Forelimb muscle (tissue), 1 donor: ENCODE measurements at regions not wholly inside any gene's neighbourhood (a gene's known extent, or its start where the extent isn't known, plus 50 kb on each side); places are given as distances from the start of the nearest gene placed in this dataset.

Experiments
- DNase-seq: peaks from one replicate; pipeline ENCODE4 v3.0.0-alpha.2; 2013; ENCODE audit warnings: low read depth

DNA sequence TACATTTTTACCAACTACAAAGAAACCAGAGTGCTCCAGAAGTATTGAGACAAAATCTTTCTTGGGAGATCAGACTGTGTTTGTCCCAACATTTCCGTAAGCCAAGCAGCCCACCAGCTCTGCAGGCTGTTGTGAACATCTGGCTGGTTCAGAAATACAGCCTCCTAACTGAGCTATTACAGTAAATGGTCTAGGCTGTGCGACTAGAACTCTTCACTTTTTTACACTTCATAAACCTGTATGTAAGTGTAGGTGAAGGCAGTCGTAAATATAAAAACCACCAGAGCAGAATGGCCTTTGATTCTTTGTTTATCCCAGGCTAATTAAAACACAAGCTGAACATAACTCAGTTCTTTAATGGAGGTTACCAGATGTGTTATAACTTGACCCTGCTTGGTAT, 235.3 kb downstream of the ARRDC4 start:
- no peak for DNase-seq

DNA sequence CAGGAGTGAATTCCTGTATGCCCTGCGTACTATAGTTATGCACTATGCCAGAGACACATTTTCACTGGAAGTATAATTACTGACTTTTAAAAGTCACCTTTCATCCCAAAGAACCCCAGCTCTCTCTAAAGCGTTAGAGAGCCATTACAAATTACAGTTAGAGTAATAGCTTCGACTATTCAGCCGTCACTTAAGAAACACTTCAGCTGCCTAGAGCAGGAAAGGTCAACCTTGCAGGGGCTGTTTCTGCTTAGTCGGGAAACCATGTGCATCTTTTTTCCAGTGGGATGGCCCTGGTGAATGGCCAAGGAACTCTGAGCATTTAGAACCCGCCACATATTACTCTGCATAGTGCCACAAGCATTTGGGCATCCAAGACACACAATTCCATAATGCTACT, 235.9 kb downstream of the ARRDC4 start:
- DNase-seq: no peak

DNA sequence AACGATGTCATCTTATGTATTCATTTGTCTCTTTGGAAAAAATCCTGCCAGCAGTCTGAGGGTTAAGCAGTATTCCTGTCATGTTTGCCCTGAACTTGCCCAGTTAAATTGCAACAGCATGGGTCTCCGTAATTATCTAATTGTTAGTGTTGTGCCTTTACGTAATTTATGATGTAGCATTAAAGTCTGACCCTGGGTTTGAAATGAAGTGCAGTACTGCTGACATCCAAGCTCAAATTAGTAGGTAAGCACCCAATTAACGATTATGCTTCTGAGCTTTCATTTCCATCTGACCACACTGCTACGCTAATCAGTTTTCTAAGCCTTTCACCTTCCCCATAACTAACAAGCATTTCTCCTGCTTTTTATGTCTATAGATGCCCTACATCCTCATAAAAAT, 241.8 kb downstream of the ARRDC4 start:
- no peak for DNase-seq

DNA sequence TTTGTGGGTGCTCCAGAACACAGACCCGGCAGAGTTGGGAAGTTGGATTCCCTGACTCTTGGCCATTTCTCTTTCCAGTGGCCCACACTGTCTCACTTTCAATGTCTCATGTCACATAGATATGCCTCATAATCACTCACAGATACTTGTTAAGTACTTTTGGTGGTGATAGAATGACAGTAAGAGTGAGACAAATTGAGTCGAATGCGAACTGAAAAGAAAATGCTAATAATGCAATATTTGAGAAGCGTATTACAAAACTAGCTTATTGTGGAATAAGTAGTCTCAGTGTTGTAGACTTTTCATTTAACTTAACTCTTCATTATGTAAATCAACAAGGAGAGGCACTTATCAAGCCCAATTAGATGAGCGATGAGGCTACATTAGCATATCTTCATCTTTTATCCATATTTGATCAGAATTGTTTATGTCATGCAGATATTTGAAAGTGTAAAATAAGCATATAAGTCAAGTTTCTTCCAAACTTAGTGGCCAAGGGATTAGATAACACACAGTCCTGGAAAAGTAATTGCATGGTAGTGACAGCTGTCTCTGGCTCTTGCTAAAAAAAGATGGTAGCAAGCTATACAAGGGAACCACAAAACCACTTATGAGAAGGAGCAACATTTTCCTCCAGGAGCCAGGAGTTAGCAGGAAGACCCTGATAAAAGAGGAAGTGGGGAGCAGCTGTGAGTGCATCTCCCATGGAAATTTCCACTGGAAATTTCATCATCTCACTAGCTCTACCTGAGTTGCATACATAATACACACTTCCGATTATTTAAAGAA, 243.6 kb downstream of the ARRDC4 start:
- no peak for DNase-seq

DNA sequence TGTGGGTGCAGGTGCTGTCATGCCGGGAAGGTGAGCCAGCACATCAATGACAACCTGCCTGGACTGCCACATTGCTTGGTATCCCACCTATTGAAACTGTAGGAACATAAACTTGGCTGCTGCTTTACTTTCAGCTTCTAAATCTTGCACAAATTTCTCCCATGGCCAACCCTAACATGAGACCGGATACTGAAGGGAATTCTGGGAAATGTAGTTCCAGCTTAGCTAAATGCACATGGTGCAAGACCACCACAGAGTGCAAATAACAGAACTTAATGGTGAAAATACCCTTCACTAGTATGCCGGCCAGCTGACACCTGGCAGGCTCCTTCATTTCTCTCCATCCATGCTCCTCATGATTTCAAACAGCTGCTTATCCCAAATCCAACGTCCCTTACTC, 247.4 kb downstream of the ARRDC4 start:
- no peak for DNase-seq

DNA sequence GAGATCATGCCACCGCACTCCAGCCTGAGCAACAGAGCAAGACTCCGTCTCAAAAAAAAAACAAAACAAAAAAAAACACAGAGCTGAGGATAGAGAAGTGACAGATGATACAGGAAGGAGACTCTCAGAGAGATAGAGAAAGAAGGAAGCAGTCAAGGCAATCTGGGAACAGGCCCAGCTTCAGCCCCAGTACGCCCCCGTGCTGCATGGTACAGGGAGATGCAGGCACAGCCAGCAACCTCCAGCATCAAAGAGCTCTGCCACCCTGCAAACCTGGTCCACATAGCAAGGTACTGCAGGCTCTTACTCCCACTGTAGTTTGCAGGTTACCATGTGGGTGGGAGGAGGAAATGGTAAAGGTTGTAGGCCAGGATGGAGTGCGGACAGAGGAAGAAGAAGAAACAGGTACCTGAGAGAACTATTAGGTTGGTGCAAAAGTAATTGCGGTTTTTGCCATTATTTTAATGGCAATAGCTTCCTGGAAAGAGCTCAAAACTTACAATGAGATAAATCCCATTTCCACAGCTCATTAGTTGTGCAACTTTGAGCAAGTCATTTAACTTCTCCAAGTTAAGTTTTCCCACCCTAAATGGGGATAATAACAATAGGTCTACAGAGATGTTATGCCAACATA, 253.0 kb downstream of the ARRDC4 start:
- no peak for DNase-seq

DNA sequence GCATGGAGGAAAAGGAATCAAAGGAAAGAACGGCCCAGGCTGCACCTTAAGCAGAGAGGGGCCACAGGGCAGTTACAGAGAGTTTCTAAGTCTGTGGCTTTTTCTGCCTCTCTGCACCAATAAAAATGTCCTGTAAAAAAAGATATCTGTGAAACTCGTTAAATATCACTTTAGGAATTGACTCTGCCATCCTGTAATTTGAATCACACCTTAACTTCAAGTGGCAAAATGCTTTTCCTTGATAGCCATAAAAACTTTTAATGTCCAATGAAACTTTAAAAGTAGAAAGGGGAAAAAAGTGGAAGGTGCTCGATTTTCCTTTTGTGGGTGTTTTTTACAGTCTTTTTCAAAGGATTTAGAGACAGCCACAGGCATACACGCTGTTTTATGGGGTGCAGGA, 255.7 kb downstream of the ARRDC4 start:
- no peak for DNase-seq

DNA sequence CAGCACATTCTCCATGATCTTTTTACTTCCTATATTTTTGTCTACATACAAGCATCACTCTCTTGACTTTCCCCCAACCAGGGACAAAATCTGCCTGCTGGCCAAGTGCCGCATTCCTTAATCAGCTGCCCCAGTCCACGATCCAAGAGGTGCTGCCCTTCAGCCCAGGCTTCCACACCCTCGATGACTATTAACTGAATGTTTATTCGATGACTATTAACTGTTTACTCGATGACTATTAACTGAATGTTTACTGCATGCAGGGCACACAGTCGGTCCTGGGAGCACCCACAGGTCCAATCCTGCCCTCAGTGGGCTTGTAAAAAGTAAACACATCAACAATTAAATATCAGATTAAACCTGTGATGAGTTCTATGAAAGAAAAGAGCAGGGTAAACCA, 256.9 kb downstream of the ARRDC4 start:
- no peak for DNase-seq

DNA sequence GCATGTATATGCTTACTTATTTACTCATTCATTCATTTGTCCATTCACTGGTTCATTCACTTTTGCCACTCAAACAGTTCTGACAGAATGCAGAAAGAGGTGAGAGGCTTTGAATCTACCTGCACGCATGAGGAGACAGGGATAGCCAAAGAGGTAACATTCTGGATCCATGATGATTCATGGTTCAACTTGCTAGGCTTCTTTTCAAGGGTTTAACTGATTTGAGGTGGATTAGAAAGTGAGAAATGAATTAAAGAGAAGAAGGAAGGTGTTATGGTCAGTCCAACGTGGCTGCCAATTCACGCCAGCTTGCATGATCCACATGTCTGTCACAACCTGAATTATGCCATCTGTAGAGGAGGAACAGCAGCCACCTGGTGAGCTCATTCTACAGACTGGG, 260.6 kb downstream of the ARRDC4 start:
- DNase-seq: no peak

DNA sequence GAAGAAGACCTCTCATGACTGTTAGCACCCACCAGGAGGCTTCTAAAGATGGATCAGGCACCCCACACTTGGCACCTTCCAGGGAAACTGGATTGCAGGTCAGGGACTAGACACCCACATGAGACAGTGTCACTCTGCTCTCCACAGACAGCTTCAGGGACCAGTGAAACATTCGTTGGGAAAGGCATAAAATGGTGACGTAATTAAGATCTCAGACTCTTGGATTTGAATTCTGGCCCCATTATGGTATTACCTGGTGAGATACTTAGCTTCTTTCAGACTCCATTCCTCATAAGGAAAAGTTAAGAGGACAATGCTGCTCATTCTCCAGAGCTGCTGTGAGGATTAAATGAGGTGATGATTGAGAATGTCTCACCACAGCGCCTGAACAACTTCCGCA, 261.1 kb downstream of the ARRDC4 start:
- DNase-seq: no peak

DNA sequence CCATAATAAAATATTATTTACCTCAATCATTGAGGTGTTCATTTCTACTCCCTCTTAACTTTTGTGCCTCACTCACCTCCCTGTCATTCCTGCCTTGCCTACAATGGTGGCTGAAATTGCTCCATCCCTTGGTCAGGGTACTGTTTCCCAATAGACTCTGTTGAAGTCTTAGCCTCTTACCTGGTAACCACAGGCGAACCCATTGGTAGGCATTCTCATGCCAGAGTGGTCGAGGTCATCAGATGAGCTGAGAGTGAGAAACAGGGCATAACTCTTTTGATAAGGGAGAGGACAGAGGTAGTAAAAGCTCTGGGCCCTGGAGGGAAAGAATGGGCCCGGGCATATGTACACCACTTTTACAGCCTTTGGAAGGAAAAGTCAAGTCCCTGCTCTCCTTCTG, 265.6 kb downstream of the ARRDC4 start:
- DNase-seq: no peak

DNA sequence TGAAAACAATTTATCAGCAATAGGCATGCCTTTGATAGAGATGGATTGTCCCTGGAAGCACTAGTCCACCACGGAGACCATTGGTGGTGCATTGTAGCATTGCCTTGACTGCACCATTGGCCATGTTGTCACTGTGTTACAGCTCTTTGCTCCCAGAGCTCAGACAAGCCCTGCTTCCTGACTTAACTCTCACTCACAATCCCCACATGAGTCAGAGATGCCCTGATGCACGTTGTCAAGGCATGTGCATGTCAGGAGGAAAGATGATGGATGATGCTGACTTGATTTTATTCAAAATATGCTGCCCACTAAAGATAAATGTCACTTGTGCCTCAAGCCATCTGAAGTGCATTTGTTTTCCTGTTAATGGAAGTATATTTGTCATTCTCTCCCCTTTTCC, 266.1 kb downstream of the ARRDC4 start:
- DNase-seq: no peak

DNA sequence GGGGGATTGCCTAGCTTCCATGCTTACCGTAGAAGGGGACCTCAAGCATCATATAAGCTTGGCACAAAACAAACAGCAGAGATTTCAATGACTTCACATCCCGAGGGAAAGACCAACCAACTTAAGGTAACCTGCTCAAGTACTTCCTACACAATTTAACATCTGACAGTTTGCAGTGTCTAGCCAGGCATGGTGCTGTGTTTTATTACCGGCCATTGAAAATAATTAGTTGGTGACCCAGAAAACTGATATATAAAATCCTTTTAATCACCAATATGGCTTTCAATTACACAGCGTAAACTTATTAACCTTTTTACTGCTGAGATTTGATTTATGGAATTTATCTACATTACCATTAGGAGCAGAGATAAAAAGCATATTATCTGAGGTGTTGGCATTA, 268.3 kb downstream of the ARRDC4 start:
- DNase-seq: no peak

DNA sequence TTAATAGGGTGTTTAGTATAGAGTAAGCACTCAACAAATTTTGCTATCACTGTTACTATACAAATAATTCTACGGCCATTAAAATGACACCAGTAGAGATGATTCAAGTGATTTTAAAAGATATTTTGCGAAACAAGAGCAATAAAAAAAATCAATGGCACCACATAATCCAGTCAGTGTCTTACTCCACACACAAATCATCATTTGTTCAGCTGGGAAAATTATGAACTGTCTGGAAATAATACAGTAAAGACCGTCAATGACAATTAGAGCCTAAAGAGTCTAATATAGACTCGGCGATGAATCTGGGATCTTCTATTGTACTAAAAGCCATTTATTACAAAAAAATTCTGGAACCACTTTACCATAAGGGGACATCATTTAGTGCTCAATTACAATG, 270.5 kb downstream of the ARRDC4 start:
- DNase-seq: no peak

DNA sequence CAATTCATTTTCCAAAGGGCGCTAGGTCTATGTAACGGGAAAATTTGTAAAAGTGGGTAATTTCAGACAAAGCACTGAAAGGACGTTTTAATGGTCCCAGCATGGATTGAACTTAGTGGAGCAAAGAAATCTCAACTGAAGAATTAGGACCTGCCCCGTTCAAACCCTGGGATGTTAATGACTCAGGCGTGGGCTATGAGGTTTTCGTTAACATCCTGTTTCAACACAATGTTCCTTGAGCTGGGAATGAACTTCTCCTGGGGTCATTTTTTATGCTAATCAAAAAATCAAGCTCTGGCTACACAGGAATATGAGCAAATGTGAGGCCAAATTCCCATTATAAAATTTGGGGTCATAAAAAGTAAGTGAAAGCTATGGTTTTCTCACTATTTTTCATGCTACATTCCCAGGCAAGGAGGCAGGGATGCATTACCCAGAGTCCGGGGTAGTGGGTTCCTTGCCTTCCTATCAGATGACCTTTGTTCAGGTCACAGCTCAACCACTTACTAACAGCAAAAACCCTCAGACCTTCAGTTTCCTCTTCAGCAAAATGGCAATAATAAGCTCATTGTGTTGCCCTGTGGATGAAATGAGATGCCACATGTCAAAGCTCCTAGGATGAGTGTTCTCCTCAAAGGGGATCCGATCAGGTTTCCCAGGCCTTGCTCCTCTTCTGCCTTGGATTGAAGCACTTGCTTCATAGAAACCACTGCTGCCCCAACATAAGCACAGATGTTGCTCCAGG, 271.4 kb downstream of the ARRDC4 start:
- DNase-seq: no peak

DNA sequence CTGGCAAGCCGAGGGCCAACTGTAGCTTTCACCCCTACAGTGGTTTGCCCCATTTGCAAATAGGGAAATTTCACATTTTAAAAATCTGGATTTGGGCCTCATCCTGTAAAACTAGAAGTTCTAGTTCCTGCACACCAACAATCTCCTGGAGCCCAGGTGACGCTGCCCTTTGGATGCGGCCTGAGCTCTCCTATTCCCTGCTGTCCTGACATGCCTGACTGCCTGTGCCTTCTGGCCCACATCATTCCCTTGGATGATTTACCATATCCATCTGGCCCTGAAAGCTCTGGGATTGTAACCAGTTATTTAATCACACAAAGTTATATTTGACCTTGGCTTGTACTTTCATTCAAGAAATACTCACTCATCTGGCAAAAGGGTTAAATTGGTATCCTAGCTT, 272.3 kb downstream of the ARRDC4 start:
- no peak for DNase-seq

DNA sequence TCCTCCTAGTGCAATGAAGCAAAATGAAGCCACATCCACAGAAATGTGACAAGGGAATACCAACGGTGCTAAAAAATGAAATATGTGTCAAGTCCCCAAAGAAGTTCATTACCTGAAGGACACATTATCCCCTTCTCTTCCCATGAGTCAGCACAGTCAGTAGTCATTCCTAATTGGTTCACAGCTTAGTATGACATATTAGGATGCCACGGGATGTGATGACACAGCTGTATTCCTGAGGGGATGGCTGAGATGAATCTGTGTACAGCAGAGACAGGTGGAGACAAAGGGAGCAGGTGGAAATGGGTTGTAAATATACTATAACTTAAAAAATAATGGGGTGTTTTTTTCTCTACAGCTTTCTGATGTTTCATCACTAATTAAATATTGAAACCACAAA, 273.4 kb downstream of the ARRDC4 start:
- DNase-seq: no peak

DNA sequence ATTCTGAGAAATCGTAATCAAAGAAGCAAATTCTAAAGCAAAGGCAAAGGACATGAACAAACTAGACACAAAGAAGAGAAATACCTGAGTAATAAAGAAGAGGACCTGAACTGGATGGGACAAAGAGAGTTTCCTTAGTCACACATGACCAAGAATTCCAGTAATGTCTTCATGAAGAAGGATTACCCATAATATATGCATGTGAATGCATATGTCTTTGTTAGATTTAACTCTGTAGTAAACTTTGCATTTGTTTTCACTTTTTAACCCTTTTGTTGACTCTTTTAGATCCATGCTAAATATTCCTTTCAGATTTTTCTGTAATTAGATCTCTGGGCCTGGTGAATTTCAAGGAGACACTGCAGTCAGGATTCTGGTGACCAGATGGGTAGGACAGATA, 279.8 kb downstream of the ARRDC4 start:
- no peak for DNase-seq

DNA sequence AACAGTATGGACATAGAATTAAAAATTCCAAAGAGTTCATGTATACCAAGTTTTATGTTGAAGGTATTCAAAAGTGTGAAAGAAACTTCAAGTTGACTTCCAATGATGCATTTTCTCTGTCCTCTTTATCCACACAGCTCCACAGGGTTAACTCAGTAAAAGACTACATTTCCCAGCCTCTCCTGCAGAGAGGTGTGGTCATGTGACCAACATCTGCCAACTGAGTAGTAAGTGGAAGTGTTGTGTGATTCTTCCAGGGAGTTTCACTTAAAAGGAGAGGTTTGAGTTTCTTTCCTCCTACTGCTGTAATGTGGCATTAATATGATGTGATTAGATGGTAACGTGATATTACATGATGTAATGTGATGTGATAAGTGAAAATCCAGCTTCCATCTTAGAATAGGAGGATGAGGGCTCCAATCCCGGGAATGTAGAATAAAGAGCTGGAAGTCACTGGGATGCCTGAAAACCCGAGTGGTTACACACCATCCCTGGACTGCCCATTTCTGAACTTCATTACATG, 280.6 kb downstream of the ARRDC4 start:
- DNase-seq: no peak

DNA sequence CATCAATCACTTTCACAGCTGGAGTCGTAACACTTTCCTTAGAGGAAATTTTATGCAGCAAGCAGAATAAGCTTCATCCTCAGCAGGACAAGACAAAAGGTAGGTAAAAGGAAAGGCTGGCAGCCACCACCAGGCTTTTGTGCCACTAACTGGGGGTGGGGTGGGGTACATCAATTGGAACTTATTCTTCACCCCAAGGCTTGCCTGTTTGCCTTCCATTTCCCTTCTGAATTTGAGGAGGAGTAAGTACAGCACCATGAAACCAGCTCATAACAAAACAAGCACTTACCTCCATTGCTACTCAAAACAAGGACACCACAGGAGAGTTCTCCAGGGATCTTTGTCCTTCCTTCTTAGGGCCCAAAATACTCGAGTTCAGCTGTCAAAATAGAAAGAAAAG, 296.8 kb downstream of the ARRDC4 start:
- DNase-seq: no peak

DNA sequence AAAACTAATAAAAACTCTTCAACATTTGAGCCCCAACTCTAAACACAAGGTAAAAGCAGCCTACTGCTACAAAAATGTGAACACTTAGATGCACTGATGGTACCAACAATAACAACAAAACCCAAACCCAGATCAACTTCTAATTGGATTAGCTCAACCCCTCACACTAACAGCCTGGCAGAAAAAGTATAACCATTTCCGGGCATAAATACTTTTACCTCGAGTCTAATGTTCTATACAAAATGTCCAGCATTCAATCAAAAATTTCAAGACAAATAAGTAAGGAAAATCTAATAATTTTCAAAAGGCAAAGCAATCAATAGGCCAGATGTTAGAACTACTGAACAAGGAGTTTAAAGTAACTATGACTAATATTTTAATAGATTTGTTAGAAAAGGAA, 303.3 kb downstream of the ARRDC4 start:
- DNase-seq: no peak

DNA sequence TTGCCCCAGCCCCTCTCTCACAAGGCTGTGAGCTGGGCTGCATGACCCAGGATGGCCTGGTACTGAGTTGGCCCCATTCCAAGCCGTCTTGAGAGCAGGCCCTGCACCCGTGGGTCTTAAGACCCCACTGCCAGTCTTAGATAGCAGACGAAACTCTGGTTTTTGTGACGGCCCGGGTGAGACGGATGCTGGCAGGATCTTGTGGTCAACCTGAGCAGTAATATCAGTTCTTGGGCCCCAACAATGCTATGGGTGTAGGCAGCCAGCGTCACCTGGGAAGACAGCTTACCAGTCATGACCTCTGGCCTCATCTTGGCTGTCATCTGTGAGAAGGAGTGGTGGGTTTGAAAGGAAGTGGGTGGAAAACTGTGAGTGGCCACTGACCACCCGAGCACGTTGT, 305.8 kb downstream of the ARRDC4 start:
- no peak for DNase-seq

DNA sequence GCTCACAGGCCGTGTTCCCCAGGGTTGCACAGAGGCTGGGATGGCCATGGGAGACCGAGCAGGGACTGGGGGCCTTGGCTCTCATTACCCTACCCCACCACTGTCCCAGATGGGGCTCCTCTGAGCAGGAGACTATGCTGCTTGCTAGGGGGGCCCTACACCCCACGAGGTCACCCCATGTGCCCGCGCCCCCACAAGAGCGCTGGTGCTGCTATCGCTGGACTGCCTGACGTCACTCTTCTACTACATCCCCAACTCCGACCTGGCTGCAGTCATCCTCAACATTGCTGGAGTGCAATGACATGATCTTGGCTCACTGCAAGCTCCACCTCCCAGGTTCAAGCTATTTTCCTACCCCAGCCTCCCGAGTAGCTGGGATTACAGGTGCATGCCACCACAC, 307.7 kb downstream of the ARRDC4 start:
- DNase-seq: no peak
